Vagina (tissue), 2 donors: ENCODE measurements at regions not wholly inside any gene's neighbourhood (a gene's known extent, or its start where the extent isn't known, plus 50 kb on each side); places are given as distances from the start of the nearest gene placed in this dataset.
"Not testable (repeated sequence)": the region's sequence is repeated elsewhere in the genome, so short reads cannot be mapped to it uniquely, and the experiment has no call there.

Experiments
- DNase-seq, 2 donors: peaks; one replicate each; pipeline ENCODE4 v3.0.0-alpha.2; 2017; ENCODE audit errors: extremely low spot score in 2 of 2
- H3K27ac ChIP-seq: fragments of 200-600 bp; sonication (generic); one replicate; pipeline ENCODE4 v1.5.1; 2019
- H3K27me3 ChIP-seq: fragments of 200-600 bp; sonication (generic); one replicate; pipeline ENCODE4 v1.5.1; 2019
- H3K36me3 ChIP-seq, 2 donors: fragments of 200-600 bp; sonication (generic); one replicate each; pipeline ENCODE4 v1.5.1; 2017 to 2019
- H3K4me1 ChIP-seq: fragments of 200-600 bp; sonication (generic); one replicate; pipeline ENCODE4 v1.5.1; 2019
- H3K4me3 ChIP-seq, 2 donors: fragments of 200-600 bp; sonication (generic); 1 replicate in 1 of 2; 2 replicates in 1 of 2; pipeline ENCODE4 v1.5.1; 2016 to 2019
- H3K9me3 ChIP-seq: fragments of 200-600 bp; sonication (generic); one replicate; pipeline ENCODE4 v1.5.1; 2019
- CTCF ChIP-seq, 3 experiments: fragments of 450-650 bp in 2 of 3; fragments of 200-600 bp in 1 of 3; sonication (generic) in 1 of 3; IDR thresholded peaks; one replicate each; pipeline ENCODE4 v1.5.1; 2017 to 2019; ENCODE audit warnings: antibody characterized with exemption in 3 of 3, mild to moderate bottlenecking in 2 of 3, moderate library complexity in 2 of 3
- POLR2A ChIP-seq, 2 donors: fragments of 450-650 bp; IDR thresholded peaks; one replicate each; pipeline ENCODE4 v1.6.1; 2017; ENCODE audit warnings: antibody characterized with exemption in 2 of 2, mild to moderate bottlenecking in 2 of 2, moderate library complexity in 2 of 2
- POLR2AphosphoS5 ChIP-seq, 2 donors: sonication (generic); formaldehyde crosslinking; IDR thresholded peaks; one replicate each; pipeline ENCODE4 v1.9.0; 2017; ENCODE audit warnings: antibody characterized with exemption in 2 of 2, mild to moderate bottlenecking in 2 of 2, low read depth in 1 of 2; ENCODE audit not compliant: insufficient read depth in 1 of 2
- intact Hi-C: fragments of 100-400 bp; cut with DNase I; formaldehyde crosslinking; loops from one replicate; pipeline ENCODE4 v1.15.1; 2023

- intact Hi-C loops: no loop called here
- H3K36me3 ChIP-seq: no peaks in the 10 kb centered on the region
- no peak overlapping the region for H3K4me3 ChIP-seq
- DNase-seq: peak in 1 of 2 donors; percentile 86
- TF ChIP-seq CTCF (IDR thresholded peaks at IDR 0.05) (no peak), POLR2AphosphoS5 (IDR thresholded peaks at IDR 0.05; ENCODE audit: insufficient read depth in 1 of 2, low read depth in 1 of 2) (no peak)
- no peak overlapping the region for H3K27ac ChIP-seq
- H3K27me3 ChIP-seq: no peaks in the 10 kb centered on the region
- H3K4me1 ChIP-seq: no peaks in the 10 kb centered on the region
- H3K9me3 ChIP-seq: no peaks in the 10 kb centered on the region
Measured at GRCh38 chr20:29408034-29408695, 1849.3 kb upstream of the DEFB115 start.

DNA sequence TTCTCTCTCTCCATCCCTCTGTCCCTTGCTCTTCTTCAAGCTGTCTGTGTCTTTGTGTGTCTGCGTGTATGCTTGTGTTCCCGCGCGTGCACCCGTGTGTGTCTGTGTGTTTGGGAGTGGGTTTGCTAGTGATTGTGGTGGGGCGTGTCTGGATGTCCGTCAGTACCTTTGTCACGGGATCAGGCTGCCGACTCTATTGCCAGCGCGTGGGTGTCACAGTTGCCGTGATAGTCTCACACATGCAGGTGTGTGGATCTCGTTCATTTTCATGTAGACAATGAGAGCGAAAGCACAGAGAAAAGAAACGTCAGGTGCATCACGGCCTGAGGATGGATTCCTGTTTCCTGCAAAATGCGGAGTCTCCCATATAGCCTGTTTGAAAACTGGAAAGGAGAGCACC, 1848.8 kb upstream of the DEFB115 start:
- DNase-seq: peak in 1 of 2 donors; percentile 90
- H3K4me1 ChIP-seq, H3K27ac ChIP-seq, intact Hi-C loops, H3K27me3 ChIP-seq, H3K36me3 ChIP-seq, H3K4me3 ChIP-seq, H3K9me3 ChIP-seq: not testable (repeated sequence)

GRCh38 chr20:29409160-29409689, 1848.2 kb upstream of the DEFB115 start:
- DNase-seq: peak in 1 of 2 donors; percentile 83
- H3K4me3 ChIP-seq, H3K4me1 ChIP-seq, intact Hi-C loops, H3K27ac ChIP-seq, H3K27me3 ChIP-seq, H3K9me3 ChIP-seq, H3K36me3 ChIP-seq: not testable (repeated sequence)

DNA sequence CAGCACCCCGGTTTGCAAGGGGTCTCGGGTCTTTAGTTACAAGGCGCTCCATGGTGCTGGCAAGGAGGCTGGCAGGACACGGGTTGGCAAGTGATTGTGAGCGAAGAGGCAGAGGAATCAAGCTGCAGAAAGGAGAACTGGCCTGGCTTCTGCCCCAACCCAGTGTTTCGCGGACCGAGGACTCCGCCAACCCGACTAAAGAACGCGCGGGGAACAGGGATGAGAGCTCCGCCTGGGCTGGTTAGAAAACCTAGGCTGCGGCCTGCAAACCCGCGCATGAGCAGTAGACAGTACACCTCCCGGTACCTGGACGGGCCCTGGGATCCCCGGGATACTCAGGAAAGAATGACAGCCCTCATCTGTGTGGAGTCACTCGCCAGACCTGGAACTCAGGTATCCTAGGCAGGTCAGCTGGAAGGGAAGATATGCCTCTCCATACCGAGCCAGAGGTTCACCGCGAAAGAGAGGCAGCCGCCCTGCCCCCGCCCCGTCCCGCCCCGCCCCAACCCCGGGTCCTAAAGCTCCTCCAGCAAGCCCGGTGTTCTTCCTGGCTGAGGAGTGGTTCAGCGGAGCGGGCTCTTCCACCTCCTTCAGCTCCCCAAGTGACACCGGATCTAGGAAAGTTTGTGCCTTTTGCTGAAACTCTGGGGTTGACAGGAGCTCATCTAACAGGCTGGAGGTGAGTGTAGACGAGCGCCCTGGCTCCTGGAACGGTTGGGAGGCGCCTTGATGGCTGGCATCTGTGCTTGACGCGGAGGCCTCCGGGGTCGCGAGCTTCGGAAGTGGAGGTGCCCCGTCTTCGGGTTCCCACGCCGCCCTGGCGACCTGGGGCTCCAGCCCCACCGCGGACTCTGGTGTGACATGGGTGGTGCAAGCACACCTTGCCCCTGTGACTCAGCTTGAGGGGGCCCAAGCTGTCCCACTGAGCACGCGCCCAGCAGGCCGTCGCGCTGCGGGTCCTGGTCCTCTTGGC, 1847.3 kb upstream of the DEFB115 start:
- no peaks in the 10 kb centered on the region for H3K9me3 ChIP-seq
- H3K36me3 ChIP-seq: no peaks in the 10 kb centered on the region
- H3K27me3 ChIP-seq: no peaks in the 10 kb centered on the region
- TF ChIP-seq POLR2A (IDR thresholded peaks at IDR 0.05) (no peak), POLR2AphosphoS5 (IDR thresholded peaks at IDR 0.05; ENCODE audit: insufficient read depth in 1 of 2, low read depth in 1 of 2) (no peak), CTCF (IDR thresholded peaks at IDR 0.05) (no peak)
- intact Hi-C loops: no loop called here
- no peak overlapping the region for H3K4me3 ChIP-seq
- H3K4me1 ChIP-seq: no peaks in the 10 kb centered on the region
- DNase-seq: peak in 1 of 2 donors; percentile 86
- H3K27ac ChIP-seq: no peak overlapping the region

- intact Hi-C loops: no loop called here
- DNase-seq: no peak
- Histone ChIP-seq H3K36me3 (no peaks in the 10 kb centered on the region), H3K9me3 (no peaks in the 10 kb centered on the region), H3K4me1 (no peaks in the 10 kb centered on the region), H3K27ac (no peak overlapping the region), H3K4me3 (no peak overlapping the region), H3K27me3 (no peaks in the 10 kb centered on the region)
- no peak for TF ChIP-seq POLR2A (IDR thresholded peaks at IDR 0.05)
- no peak for TF ChIP-seq CTCF (IDR thresholded peaks at IDR 0.05)
- TF ChIP-seq POLR2AphosphoS5 (IDR thresholded peaks at IDR 0.05; ENCODE audit: insufficient read depth in 1 of 2, low read depth in 1 of 2): no peak
Measured at GRCh38 chr20:29410806-29411457, 1846.5 kb upstream of the DEFB115 start.

DNA sequence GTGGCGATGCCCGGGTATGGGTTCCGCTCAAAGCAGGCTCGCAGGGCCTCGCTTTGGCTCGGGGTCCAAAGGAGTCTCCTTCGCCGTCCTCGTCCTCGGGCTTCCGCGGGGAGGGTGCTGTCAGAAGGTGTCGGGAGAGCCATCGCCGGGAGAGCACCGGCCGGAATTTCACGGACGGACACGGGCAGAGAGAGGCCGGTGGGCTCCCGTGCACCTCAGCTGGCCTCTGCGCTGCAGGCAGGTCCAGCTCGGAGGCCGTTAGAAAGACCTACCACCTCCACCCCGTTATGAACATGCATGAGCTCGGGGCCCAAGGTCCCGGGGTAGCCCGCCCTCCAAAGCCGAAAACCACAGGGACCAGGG, 1846.0 kb upstream of the DEFB115 start:
- H3K4me1 ChIP-seq, H3K27ac ChIP-seq, H3K36me3 ChIP-seq, intact Hi-C loops, H3K9me3 ChIP-seq, H3K27me3 ChIP-seq, H3K4me3 ChIP-seq, DNase-seq: not testable (repeated sequence)
